Progenitor cell of endocrine pancreas (in vitro differentiated cells): ENCODE measurements at regions not wholly inside any gene's neighbourhood (a gene's known extent, or its start where the extent isn't known, plus 50 kb on each side); places are given as distances from the start of the nearest gene placed in this dataset.

Source experiments
- DNase-seq: peaks from one replicate; pipeline ENCODE4 v3.0.0; 2021; ENCODE audit warnings: low spot score; ENCODE audit not compliant: unreplicated experiment
- H3K27ac Mint-ChIP-seq: 2 replicates; pipeline ENCODE4 v1.8.0; 2021; ENCODE audit warnings: mild to moderate bottlenecking, moderate library complexity, mixed read lengths
- H3K27me3 Mint-ChIP-seq: 2 replicates; pipeline ENCODE4 v1.8.0; 2021; ENCODE audit warnings: mixed read lengths
- H3K36me3 Mint-ChIP-seq: 2 replicates; pipeline ENCODE4 v1.8.0; 2022; ENCODE audit warnings: mixed read lengths; ENCODE audit not compliant: insufficient read depth
- H3K4me1 Mint-ChIP-seq: 2 replicates; pipeline ENCODE4 v1.8.0; 2021; ENCODE audit warnings: low read depth, mixed read lengths
- H3K4me3 Mint-ChIP-seq: 2 replicates; pipeline ENCODE4 v1.8.0; 2021; ENCODE audit warnings: low read depth, mild to moderate bottlenecking, moderate library complexity, mixed read lengths
- H3K9me3 Mint-ChIP-seq: 2 replicates; pipeline ENCODE4 v1.8.0; 2021; ENCODE audit warnings: low read depth, mixed read lengths
- TF ChIP-seq, protein P1 (sequence below): fragments of 200-600 bp; sonication (generic); IDR thresholded peaks from one replicate; pipeline ENCODE4 v1.5.0; 2021; ENCODE audit warnings: antibody characterized with exemption, mild to moderate bottlenecking; ENCODE audit not compliant: unreplicated experiment

DNA sequence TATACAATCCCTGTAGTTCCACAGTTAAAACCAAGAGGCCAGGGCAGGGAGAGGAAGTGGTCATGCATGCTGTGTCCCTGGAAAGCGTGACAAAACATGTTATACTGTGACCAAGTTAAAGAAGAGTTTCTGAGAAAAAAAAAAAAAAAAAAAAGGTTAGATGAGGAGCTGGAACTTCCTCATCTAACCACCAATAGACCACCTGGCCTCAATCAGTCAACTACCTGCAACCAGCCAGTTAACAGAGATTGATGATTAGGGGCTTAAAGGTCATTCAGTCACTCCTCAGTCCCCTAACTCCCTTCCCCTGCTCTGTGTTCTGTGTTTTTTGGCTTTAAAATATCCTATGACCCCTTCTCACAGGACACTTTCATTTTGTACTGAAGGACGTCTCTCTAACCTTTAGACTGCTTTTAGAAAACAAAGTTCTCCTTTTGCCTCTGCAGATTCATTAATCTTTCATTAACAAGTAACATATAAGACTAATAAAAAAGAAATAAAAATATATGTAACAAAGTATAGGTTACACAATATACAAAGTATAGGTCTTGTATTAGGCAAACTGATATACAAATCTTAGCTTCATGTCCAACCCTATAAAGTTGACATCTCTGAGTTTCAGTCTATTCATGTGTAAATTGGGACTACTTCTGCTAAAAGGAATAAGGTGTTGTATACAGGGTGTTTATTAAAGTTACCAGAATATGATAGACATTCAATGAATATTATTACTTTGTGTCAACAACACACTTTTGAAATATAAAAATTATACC, 179.1 kb upstream of the NDST4 start:
- Mint-ChIP-seq H3K4me3 (no peak overlapping the region), H3K36me3 (no peaks in the 10 kb centered on the region), H3K4me1 (peaks cover 2% of the 10 kb centered on the region)

DNA sequence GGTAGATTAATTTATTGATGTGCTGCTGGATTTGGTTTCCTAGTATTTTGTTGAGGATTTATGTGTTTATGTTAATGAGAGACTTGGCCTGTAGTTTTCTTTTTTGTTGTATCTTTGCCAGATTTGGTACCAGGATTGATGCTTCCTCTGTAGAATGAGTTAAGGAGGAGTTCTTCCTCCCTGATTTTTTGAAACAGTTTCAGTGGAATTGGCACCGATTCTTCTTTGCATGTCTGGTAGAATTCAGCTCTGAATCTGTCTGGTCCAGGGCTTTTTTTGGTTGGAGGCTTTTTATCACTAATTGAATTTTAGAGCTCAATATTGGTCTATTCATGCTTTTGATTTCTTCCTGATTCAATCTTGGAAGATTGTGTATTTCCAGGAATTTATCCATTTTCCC, 174.0 kb upstream of the NDST4 start:
- H3K36me3 Mint-ChIP-seq, result no peaks in the 10 kb centered on the region
- no peaks in the 10 kb centered on the region for H3K9me3 Mint-ChIP-seq
- H3K4me1 Mint-ChIP-seq, result peaks cover under 1% of the 10 kb centered on the region
- no peak overlapping the region for H3K4me3 Mint-ChIP-seq
- H3K27ac Mint-ChIP-seq, result no peak overlapping the region
- no peak for DNase-seq
- no peaks in the 10 kb centered on the region for H3K27me3 Mint-ChIP-seq
- TF ChIP-seq, protein P1, sequence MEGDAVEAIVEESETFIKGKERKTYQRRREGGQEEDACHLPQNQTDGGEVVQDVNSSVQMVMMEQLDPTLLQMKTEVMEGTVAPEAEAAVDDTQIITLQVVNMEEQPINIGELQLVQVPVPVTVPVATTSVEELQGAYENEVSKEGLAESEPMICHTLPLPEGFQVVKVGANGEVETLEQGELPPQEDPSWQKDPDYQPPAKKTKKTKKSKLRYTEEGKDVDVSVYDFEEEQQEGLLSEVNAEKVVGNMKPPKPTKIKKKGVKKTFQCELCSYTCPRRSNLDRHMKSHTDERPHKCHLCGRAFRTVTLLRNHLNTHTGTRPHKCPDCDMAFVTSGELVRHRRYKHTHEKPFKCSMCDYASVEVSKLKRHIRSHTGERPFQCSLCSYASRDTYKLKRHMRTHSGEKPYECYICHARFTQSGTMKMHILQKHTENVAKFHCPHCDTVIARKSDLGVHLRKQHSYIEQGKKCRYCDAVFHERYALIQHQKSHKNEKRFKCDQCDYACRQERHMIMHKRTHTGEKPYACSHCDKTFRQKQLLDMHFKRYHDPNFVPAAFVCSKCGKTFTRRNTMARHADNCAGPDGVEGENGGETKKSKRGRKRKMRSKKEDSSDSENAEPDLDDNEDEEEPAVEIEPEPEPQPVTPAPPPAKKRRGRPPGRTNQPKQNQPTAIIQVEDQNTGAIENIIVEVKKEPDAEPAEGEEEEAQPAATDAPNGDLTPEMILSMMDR, result no peak

More for the DNA sequence above, 179.1 kb upstream of the NDST4 start:
- TF ChIP-seq, protein P1, result no peak
- no peaks in the 10 kb centered on the region for H3K27me3 Mint-ChIP-seq
- H3K27ac Mint-ChIP-seq, result no peak overlapping the region
- DNase-seq, result no peak
- H3K9me3 Mint-ChIP-seq, result no peaks in the 10 kb centered on the region

DNA sequence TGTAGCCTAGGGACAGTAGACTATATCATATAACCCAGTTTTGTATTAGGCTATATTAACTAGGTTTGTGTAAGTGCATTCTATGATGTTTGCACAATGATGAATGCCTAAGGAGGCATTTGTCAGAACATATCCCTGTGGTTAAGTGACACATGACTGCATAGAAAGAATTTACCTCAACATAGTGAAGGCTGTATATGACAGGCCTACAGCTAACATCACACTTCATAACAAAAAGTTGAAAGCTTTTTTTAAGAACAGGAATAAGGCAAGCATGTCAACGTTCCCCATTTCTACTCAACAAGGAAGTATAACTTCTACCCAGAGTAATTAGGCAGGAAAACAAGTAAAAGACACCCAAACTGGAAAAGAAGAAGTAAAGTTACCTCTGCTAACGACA, 165.9 kb upstream of the NDST4 start:
- TF ChIP-seq, protein P1, result no peak
- DNase-seq, result no peak
- no peaks in the 10 kb centered on the region for H3K9me3 Mint-ChIP-seq
- H3K27ac Mint-ChIP-seq, result no peak overlapping the region
- H3K27me3 Mint-ChIP-seq, result no peaks in the 10 kb centered on the region
- H3K4me1 Mint-ChIP-seq, result no peaks in the 10 kb centered on the region
- no peaks in the 10 kb centered on the region for H3K36me3 Mint-ChIP-seq
- no peak overlapping the region for H3K4me3 Mint-ChIP-seq

DNA sequence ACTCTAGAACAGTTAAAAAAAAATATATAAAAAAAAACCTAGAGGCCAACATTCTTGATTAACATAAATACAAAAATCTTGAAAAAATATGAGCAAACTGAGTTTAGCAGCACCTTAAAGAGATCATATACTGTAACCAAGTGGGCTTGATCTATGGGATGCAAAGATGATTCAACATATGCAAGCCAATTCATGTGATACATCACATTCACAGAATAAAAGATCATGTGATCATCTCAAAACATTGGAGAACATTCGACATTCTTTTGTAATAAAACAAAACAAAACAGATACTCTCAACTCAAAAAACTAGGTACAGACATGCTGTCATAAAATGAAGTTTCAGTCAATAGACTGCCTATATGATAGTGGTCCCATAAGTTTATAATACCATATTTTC, 165.4 kb upstream of the NDST4 start:
- Mint-ChIP-seq H3K4me1 (peaks cover 1% of the 10 kb centered on the region), H3K9me3 (no peaks in the 10 kb centered on the region), H3K27me3 (no peaks in the 10 kb centered on the region), H3K4me3 (no peak overlapping the region), H3K27ac (no peak overlapping the region), H3K36me3 (no peaks in the 10 kb centered on the region)
- TF ChIP-seq, protein P1, result no peak
- DNase-seq, result no peak

DNA sequence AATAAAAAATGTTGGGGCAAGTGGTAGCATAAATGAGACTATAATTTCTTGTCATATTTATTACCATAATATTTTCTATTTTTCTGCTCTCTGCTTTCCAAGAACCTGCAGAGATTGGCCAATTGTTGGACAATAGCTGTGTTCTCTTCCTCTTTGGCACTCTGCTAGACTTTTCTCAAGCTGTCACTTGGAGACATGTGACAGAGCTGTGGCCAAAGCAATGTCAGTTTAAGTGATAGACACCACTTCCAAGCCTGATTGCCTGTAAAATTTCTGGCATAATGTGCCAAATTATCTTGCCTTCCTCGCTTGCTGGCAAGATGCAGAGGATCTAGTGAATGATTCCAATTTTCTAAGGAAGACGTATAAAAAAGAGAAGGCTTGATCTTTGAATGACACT, 162.2 kb upstream of the NDST4 start:
- Mint-ChIP-seq H3K4me3 (no peak overlapping the region), H3K27ac (no peak overlapping the region), H3K4me1 (peaks cover 9% of the 10 kb centered on the region), H3K36me3 (no peaks in the 10 kb centered on the region), H3K27me3 (no peaks in the 10 kb centered on the region), H3K9me3 (no peaks in the 10 kb centered on the region)
- TF ChIP-seq, protein P1, result no peak
- no peak for DNase-seq
